ENCODE measurements at regions not wholly inside any gene's neighbourhood (a gene's known extent, or its start where the extent isn't known, plus 50 kb on each side); places are given as distances from the start of the nearest gene placed in this dataset.

- Mint-ChIP-seq H3K4me3 (no peak overlapping the region), H3K27ac (no peak overlapping the region), H3K36me3 (no peaks in the 10 kb centered on the region), H3K27me3 (ENCODE audit: low read depth in 3 of 3) (peaks cover 2 to 3% (median 2%) of the 10 kb centered on the region in 3 donors), H3K9me3 (peaks cover 0 to 13% (median 8%) of the 10 kb centered on the region in 7 donors), H3K4me1 (no peaks in the 10 kb centered on the region)
- Histone ChIP-seq H3K36me3 (replicated peaks in 1 of 2; ENCODE audit: control insufficient read depth in 1 of 2, insufficient read depth in 2 of 2, low read length in 2 of 2) (no peaks in the 10 kb centered on the region), H2AFZ (ENCODE audit: insufficient read depth, low read depth, low read length, poor library complexity, severe bottlenecking) (no peak overlapping the region), H3K27ac (ENCODE audit: low read depth in 1 of 2, low read length in 2 of 2) (no peak overlapping the region), H3K9ac (ENCODE audit: insufficient read depth, low read length, poor library complexity, severe bottlenecking) (no peak overlapping the region), H3K4me1 (ENCODE audit: control insufficient read depth in 1 of 2, insufficient read depth in 2 of 2, low read length in 2 of 2) (no peaks in the 10 kb centered on the region), H3K4me3 (replicated peaks in 1 of 3; ENCODE audit: low read depth in 2 of 3, low read length in 3 of 3) (no peak overlapping the region), H3K9me3 (replicated peaks in 1 of 2; ENCODE audit: control insufficient read depth in 1 of 2, insufficient read depth in 1 of 2, low read length in 2 of 2) (peaks cover 0 to 8% of the 10 kb centered on the region in 2 donors), H3K79me2 (ENCODE audit: insufficient read depth, low read length) (no peaks in the 10 kb centered on the region), H4K20me1 (ENCODE audit: insufficient read depth, low read length) (no peaks in the 10 kb centered on the region), H3K4me2 (replicated peaks; ENCODE audit: extremely low read depth, low read length, poor library complexity, severe bottlenecking) (no peak overlapping the region), H3K27me3 (ENCODE audit: control insufficient read depth in 2 of 2, insufficient read depth in 2 of 2, low read length in 2 of 2) (no peaks in the 10 kb centered on the region)
- WGBS (ENCODE audit: insufficient coverage): 72% methylated on average over 2 of the region's 4 CpGs
- DNase-seq: no peak
- intact Hi-C loops (cut with micrococcal nuclease): no loop called here
- TF ChIP-seq CTCF (IDR thresholded peaks at IDR 0.05): no peak
Measured at GRCh38 chr12:105948331-105948730, 190.4 kb downstream of the NUAK1 start.

GRCh38 chr12:105949391-105949790, 189.4 kb downstream of the NUAK1 start:
- intact Hi-C loops (cut with micrococcal nuclease): no loop called here
- TF ChIP-seq CTCF (IDR thresholded peaks at IDR 0.05): no peak
- H3K9me3 Mint-ChIP-seq: peaks cover 0 to 13% (median 6%) of the 10 kb centered on the region in 7 donors
- H3K36me3 Mint-ChIP-seq: no peaks in the 10 kb centered on the region
- Histone ChIP-seq H3K27ac (ENCODE audit: low read depth in 1 of 2, low read length in 2 of 2) (no peak overlapping the region), H3K4me1 (ENCODE audit: control insufficient read depth in 1 of 2, insufficient read depth in 2 of 2, low read length in 2 of 2) (no peaks in the 10 kb centered on the region), H3K27me3 (ENCODE audit: control insufficient read depth in 2 of 2, insufficient read depth in 2 of 2, low read length in 2 of 2) (no peaks in the 10 kb centered on the region), H4K20me1 (ENCODE audit: insufficient read depth, low read length) (no peaks in the 10 kb centered on the region), H3K36me3 (replicated peaks in 1 of 2; ENCODE audit: control insufficient read depth in 1 of 2, insufficient read depth in 2 of 2, low read length in 2 of 2) (no peaks in the 10 kb centered on the region), H3K4me2 (replicated peaks; ENCODE audit: extremely low read depth, low read length, poor library complexity, severe bottlenecking) (no peak overlapping the region), H3K9ac (ENCODE audit: insufficient read depth, low read length, poor library complexity, severe bottlenecking) (no peak overlapping the region), H2AFZ (ENCODE audit: insufficient read depth, low read depth, low read length, poor library complexity, severe bottlenecking) (no peak overlapping the region), H3K9me3 (replicated peaks in 1 of 2; ENCODE audit: control insufficient read depth in 1 of 2, insufficient read depth in 1 of 2, low read length in 2 of 2) (peaks cover 0 to 4% of the 10 kb centered on the region in 2 donors), H3K4me3 (replicated peaks in 1 of 3; ENCODE audit: low read depth in 2 of 3, low read length in 3 of 3) (no peak overlapping the region), H3K79me2 (ENCODE audit: insufficient read depth, low read length) (no peaks in the 10 kb centered on the region)
- H3K4me1 Mint-ChIP-seq: no peaks in the 10 kb centered on the region
- no peak for DNase-seq
- H3K27ac Mint-ChIP-seq: no peak overlapping the region
- H3K4me3 Mint-ChIP-seq: no peak overlapping the region
- peaks cover 0 to 3% (median 2%) of the 10 kb centered on the region in 3 donors for H3K27me3 Mint-ChIP-seq (ENCODE audit: low read depth in 3 of 3)
